HepG2 (cell line): ENCODE measurements at regions not wholly inside any gene's neighbourhood (a gene's known extent, or its start where the extent isn't known, plus 50 kb on each side); places are given as distances from the start of the nearest gene placed in this dataset.

Source experiments
- ELF4 ChIP-seq: sonication (generic); formaldehyde crosslinking; IDR thresholded peaks from 2 replicates; pipeline ENCODE4 v1.5.0; 2020; ENCODE audit warnings: missing genetic modification reagents, mild to moderate bottlenecking, moderate library complexity, borderline replicate concordance
- POLR2A ChIP-seq, 2 experiments: IDR thresholded peaks; 2 replicates each; pipeline ENCODE4 v1.6.1; 2011; ENCODE audit warnings: low read depth in 2 of 2, low read length in 2 of 2, mild to moderate bottlenecking in 1 of 2, moderate library complexity in 1 of 2; ENCODE audit not compliant: insufficient read depth in 1 of 2
- PTBP1 ChIP-seq: fragments of 200-400 bp; formaldehyde crosslinking; IDR thresholded peaks from 2 replicates; pipeline ENCODE4 v1.6.1; 2018; ENCODE audit warnings: low read length, low read depth; ENCODE audit not compliant: poor library complexity, severe bottlenecking
- ZBTB38 ChIP-seq: sonication (generic); formaldehyde crosslinking; IDR thresholded peaks from 2 replicates; pipeline ENCODE4 v1.5.1; 2020; ENCODE audit warnings: mild to moderate bottlenecking, missing genetic modification reagents

DNA sequence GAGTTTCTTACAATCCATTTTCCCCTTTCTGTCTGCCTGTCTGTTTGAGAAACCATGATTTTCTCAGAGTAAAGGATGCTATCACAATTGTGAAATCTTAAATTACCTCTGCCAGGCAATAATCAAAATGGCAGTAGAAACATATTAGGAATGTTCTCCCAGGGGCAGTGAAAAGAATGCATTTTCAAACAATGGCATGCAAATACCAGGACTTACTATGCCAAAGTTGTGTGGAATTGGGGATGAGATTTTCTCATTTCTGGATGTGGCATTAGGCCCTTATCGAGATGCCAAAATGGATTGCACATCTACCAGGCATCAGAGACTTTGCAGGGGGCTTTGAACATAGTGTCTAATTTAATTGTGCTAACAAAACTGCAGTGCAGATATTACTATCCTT is 821.4 kb downstream of the RNF144A start:
- TF ChIP-seq PTBP1 (no peak), POLR2A (IDR thresholded peaks at IDR 0.05; ENCODE audit: insufficient read depth in 1 of 2, low read depth in 2 of 2, low read length in 2 of 2) (no peak), ELF4 (no peak), ZBTB38 (CRISPR knock-in tag) (no peak)
